Lower leg skin (tissue), 3 donors: ENCODE measurements at regions not wholly inside any gene's neighbourhood (a gene's known extent, or its start where the extent isn't known, plus 50 kb on each side); places are given as distances from the start of the nearest gene placed in this dataset.

Experiments used
- CTCF ChIP-seq, 3 donors: fragments of 450-650 bp; IDR thresholded peaks; one replicate each; pipeline ENCODE4 v1.5.1; 2016; ENCODE audit warnings: antibody characterized with exemption in 3 of 3, mild to moderate bottlenecking in 3 of 3, moderate library complexity in 2 of 3
- POLR2A ChIP-seq, 2 donors: fragments of 450-650 bp; IDR thresholded peaks; one replicate each; pipeline ENCODE4 v1.6.1; 2016 to 2017; ENCODE audit warnings: antibody characterized with exemption in 2 of 2, mild to moderate bottlenecking in 1 of 2, moderate library complexity in 1 of 2

GRCh38 chr16:62678796-62679195, 642.6 kb upstream of the CDH8 start:
- no peak for TF ChIP-seq CTCF (IDR thresholded peaks at IDR 0.05)
- no peak for TF ChIP-seq POLR2A (IDR thresholded peaks at IDR 0.05)
